Smooth muscle cell (in vitro differentiated cells): ENCODE measurements at regions not wholly inside any gene's neighbourhood (a gene's known extent, or its start where the extent isn't known, plus 50 kb on each side); places are given as distances from the start of the nearest gene placed in this dataset.

Source experiments
- DNase-seq: peaks from one replicate; lab custom pipeline; 2025; ENCODE audit not compliant: unreplicated experiment; lab: John Stamatoyannopoulos, UW
- H2AFZ ChIP-seq: fragments of 200-600 bp; sonication (generic); 2 replicates; pipeline ENCODE4 v1.6.0; 2016; ENCODE audit warnings: antibody characterized with exemption, low read depth, mild to moderate bottlenecking
- H3F3A ChIP-seq: fragments of 200-600 bp; sonication (generic); 2 replicates; pipeline ENCODE4 v1.6.0; 2017; ENCODE audit warnings: antibody characterized with exemption, low read depth
- H3K27ac ChIP-seq: fragments of 200-600 bp; sonication (generic); 2 replicates; pipeline ENCODE4 v1.5.1; 2016; ENCODE audit warnings: low read depth, mild to moderate bottlenecking
- H3K27me3 ChIP-seq: fragments of 200-600 bp; sonication (generic); 2 replicates; pipeline ENCODE4 v1.6.1; 2016; ENCODE audit warnings: low read depth, mild to moderate bottlenecking
- H3K36me3 ChIP-seq: fragments of 200-600 bp; sonication (generic); 2 replicates; pipeline ENCODE4 v1.5.1; 2016; ENCODE audit warnings: low read depth
- H3K4me1 ChIP-seq: fragments of 200-600 bp; sonication (generic); 2 replicates; pipeline ENCODE4 v1.5.1; 2016; ENCODE audit warnings: low read depth
- H3K4me2 ChIP-seq: fragments of 200-600 bp; sonication (generic); 2 replicates; pipeline ENCODE4 v1.6.0; 2016; ENCODE audit warnings: mild to moderate bottlenecking
- H3K4me3 ChIP-seq: fragments of 200-600 bp; sonication (generic); 2 replicates; pipeline ENCODE4 v1.5.1; 2016; ENCODE audit warnings: mild to moderate bottlenecking
- H3K79me2 ChIP-seq: fragments of 200-600 bp; sonication (generic); 2 replicates; pipeline ENCODE4 v1.6.0; 2016; ENCODE audit warnings: low read depth, mild to moderate bottlenecking
- H3K9ac ChIP-seq: fragments of 200-600 bp; sonication (generic); 2 replicates; pipeline ENCODE4 v1.6.0; 2016; ENCODE audit warnings: low read depth
- H3K9me3 ChIP-seq: fragments of 200-600 bp; sonication (generic); replicated peaks from 2 replicates; pipeline ENCODE4 v1.5.1; 2016; ENCODE audit warnings: low read depth
- H4K20me1 ChIP-seq: fragments of 200-600 bp; sonication (generic); 2 replicates; pipeline ENCODE4 v1.6.0; 2016; ENCODE audit warnings: low read depth
- CTCF ChIP-seq: fragments of 200-600 bp; sonication (generic); IDR thresholded peaks from 2 replicates; pipeline ENCODE4 v1.5.1; 2017; ENCODE audit warnings: borderline replicate concordance, mild to moderate bottlenecking, antibody characterized with exemption; ENCODE audit not compliant: insufficient read depth, poor library complexity, severe bottlenecking
- WGBS: methylation state at CpG from one replicate; pipeline ENCODE4 v1.1.7; 2016; ENCODE audit warnings: low lambda C conversion rate; 5-methylcytosine and 5-hydroxymethylcytosine counted together

DNA sequence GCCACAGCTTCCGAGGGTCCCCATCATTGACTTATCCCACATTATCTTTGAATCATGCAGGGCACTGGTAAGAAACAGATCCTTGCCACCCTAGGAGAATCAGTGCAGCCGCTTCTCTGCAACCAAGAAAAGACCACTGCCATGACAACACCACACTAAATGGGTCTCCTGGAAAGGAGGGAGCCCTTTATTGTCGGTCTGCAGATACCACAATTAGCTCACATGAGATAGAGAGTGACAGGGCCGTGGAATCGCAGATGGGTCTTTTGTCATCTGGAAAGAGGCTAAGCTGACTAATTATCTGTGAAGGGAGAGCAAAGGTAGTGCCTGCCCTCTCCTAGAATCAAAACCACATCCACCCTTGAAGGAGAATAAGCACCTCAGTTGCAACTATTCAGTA is 178.3 kb upstream of the MYO16 start:
- TF ChIP-seq CTCF: no peak

DNA sequence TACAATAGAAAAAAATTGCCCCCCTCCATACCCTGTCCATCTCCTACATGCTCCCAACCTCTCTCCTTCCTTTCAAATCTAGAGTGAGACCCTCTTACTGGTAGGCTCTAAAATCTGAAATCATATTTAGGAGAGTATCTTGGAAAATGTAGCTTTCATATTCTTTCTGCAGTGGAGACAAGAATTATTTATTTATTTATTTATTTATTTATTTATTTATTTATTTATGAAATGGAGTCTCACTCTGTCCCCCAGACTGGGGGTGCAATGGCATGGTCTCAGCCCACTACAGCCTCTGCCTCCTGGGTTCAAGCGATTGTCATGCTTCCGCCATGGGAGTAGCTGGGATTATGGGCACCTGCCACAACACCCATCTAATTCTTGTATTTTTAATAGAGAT is 174.1 kb upstream of the MYO16 start:
- Histone ChIP-seq H3K9ac (no peak overlapping the region), H3K4me3 (no peak overlapping the region), H3K27ac (no peak overlapping the region), H2AFZ (no peak overlapping the region), H3K9me3 (no peaks in the 10 kb centered on the region), H3F3A (no peaks in the 10 kb centered on the region), H3K36me3 (no peaks in the 10 kb centered on the region), H3K4me2 (no peak overlapping the region), H3K79me2 (no peaks in the 10 kb centered on the region), H3K27me3 (no peaks in the 10 kb centered on the region), H4K20me1 (no peaks in the 10 kb centered on the region), H3K4me1 (no peaks in the 10 kb centered on the region)
- no peak for DNase-seq
- WGBS: 98% methylated on average over 2 of the region's 2 CpGs
- no peak for TF ChIP-seq CTCF

More for the DNA sequence above, 178.3 kb upstream of the MYO16 start:
- no peaks in the 10 kb centered on the region for H4K20me1 ChIP-seq
- H3K36me3 ChIP-seq: no peaks in the 10 kb centered on the region
- H3K27me3 ChIP-seq: no peaks in the 10 kb centered on the region
- no peak overlapping the region for H3K9ac ChIP-seq
- H3K9me3 ChIP-seq: no peaks in the 10 kb centered on the region
- WGBS: 85% methylated on average over 5 of the region's 5 CpGs
- no peak for DNase-seq
- H3K4me1 ChIP-seq: no peaks in the 10 kb centered on the region
- no peak overlapping the region for H3K4me2 ChIP-seq
- no peak overlapping the region for H3K4me3 ChIP-seq
- no peaks in the 10 kb centered on the region for H3F3A ChIP-seq
- H3K79me2 ChIP-seq: no peaks in the 10 kb centered on the region
- H2AFZ ChIP-seq: no peak overlapping the region
- H3K27ac ChIP-seq: no peak overlapping the region

DNA sequence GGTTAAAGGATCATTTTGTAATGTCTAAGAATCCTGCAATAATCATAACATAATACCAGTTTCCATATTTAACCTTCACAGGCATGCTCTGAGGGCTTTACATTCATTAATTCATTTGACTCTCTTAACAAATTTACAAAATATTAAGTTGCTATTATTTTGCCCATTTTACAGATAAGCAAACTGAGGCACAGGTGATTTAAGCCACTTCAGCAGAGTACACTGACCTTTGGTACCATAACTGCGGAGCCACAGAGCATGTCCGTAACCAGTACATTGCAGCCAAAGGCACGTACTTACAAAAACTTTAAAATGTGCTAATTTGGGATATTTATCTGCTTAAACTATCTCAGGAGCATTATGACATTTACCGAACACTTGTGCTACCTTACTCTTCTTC is 169.4 kb upstream of the MYO16 start:
- H3K27me3 ChIP-seq: no peaks in the 10 kb centered on the region
- H3K9ac ChIP-seq: no peak overlapping the region
- no peaks in the 10 kb centered on the region for H3F3A ChIP-seq
- H2AFZ ChIP-seq: no peak overlapping the region
- WGBS: 93% methylated on average over 4 of the region's 4 CpGs
- TF ChIP-seq CTCF: no peak
- H4K20me1 ChIP-seq: no peaks in the 10 kb centered on the region
- H3K36me3 ChIP-seq: no peaks in the 10 kb centered on the region
- no peak overlapping the region for H3K27ac ChIP-seq
- no peak overlapping the region for H3K4me2 ChIP-seq
- H3K79me2 ChIP-seq: no peaks in the 10 kb centered on the region
- no peak overlapping the region for H3K4me3 ChIP-seq
- H3K9me3 ChIP-seq: no peaks in the 10 kb centered on the region
- no peak for DNase-seq
- H3K4me1 ChIP-seq: no peaks in the 10 kb centered on the region

- no peaks in the 10 kb centered on the region for H3F3A ChIP-seq
- no peaks in the 10 kb centered on the region for H3K4me1 ChIP-seq
- H3K79me2 ChIP-seq: no peaks in the 10 kb centered on the region
- H4K20me1 ChIP-seq: no peaks in the 10 kb centered on the region
- no peak overlapping the region for H3K4me3 ChIP-seq
- H3K9ac ChIP-seq: no peak overlapping the region
- H3K27me3 ChIP-seq: no peaks in the 10 kb centered on the region
- H3K36me3 ChIP-seq: no peaks in the 10 kb centered on the region
- no peak overlapping the region for H3K4me2 ChIP-seq
- no peak overlapping the region for H2AFZ ChIP-seq
- DNase-seq: no peak
- no peak overlapping the region for H3K27ac ChIP-seq
- TF ChIP-seq CTCF: no peak
- 85% methylated on average over 4 of the region's 4 CpGs for WGBS
- H3K9me3 ChIP-seq: no peaks in the 10 kb centered on the region
Measured at GRCh38 chr13:108460746-108461145, 168.7 kb upstream of the MYO16 start.
